ENCODE measurements at regions not wholly inside any gene's neighbourhood (a gene's known extent, or its start where the extent isn't known, plus 50 kb on each side); places are given as distances from the start of the nearest gene placed in this dataset.
"Not testable (repeated sequence)": the region's sequence is repeated elsewhere in the genome, so short reads cannot be mapped to it uniquely, and the experiment has no call there.

- WGBS, 2 donors (ENCODE audit: low coverage in 1 of 2): 90 to 92% methylated on average over 7 to 13 of the region's 13 CpGs
- no peaks in the 10 kb centered on the region for H3K36me3 ChIP-seq
Measured at GRCh38 chr19:20472854-20473253, 92.7 kb downstream of the ZNF737 start.

GRCh38 chr19:20471431-20471830 lies 94.2 kb downstream of the ZNF737 start:
- H3K4me1 ChIP-seq: no peaks in the 10 kb centered on the region
- H3K27me3 ChIP-seq: no peaks in the 10 kb centered on the region
- H3K9me3 ChIP-seq: no peaks in the 10 kb centered on the region
- in situ Hi-C loops (cut with MboI; ENCODE audit: low pct_ligation_motif_present in 1 of 4, low pct_unique_long_range_greater_than_20kb in 1 of 4, low sequenced_read_pairs in 3 of 4): no loop called here
- 79 to 88% methylated on average over 3 to 4 of the region's 4 CpGs for WGBS, 2 donors (ENCODE audit: low coverage in 1 of 2)
- no peak for DNase-seq
- H3K4me3 ChIP-seq: no peak overlapping the region
- no peak for TF ChIP-seq EP300 (IDR thresholded peaks at IDR 0.05; ENCODE audit: low read depth)
- TF ChIP-seq POLR2AphosphoS5 (IDR thresholded peaks at IDR 0.05): no peak
- H3K36me3 ChIP-seq: no peaks in the 10 kb centered on the region
- intact Hi-C loops (cut with DNase I; ENCODE audit: low total_unique reads): no loop called here
- H3K27ac ChIP-seq: no peak overlapping the region

More at GRCh38 chr19:20472854-20473253, 92.7 kb downstream of the ZNF737 start:
- Histone ChIP-seq H3K27ac (no peak overlapping the region), H3K4me3 (no peak overlapping the region), H3K4me1 (no peaks in the 10 kb centered on the region), H3K9me3 (no peaks in the 10 kb centered on the region), H3K27me3 (no peaks in the 10 kb centered on the region)
- in situ Hi-C loops (cut with MboI; ENCODE audit: low pct_ligation_motif_present in 1 of 4, low pct_unique_long_range_greater_than_20kb in 1 of 4, low sequenced_read_pairs in 3 of 4): no loop called here
- intact Hi-C loops (cut with DNase I; ENCODE audit: low total_unique reads): no loop called here
- DNase-seq: no peak
- no peak for TF ChIP-seq POLR2A (IDR thresholded peaks at IDR 0.05)
- no peak for TF ChIP-seq CTCF (IDR thresholded peaks at IDR 0.05)
- TF ChIP-seq EP300 (IDR thresholded peaks at IDR 0.05; ENCODE audit: low read depth): no peak
- TF ChIP-seq POLR2AphosphoS5 (IDR thresholded peaks at IDR 0.05): no peak

- Histone ChIP-seq H3K4me3 (no peak overlapping the region), H3K9me3 (no peaks in the 10 kb centered on the region), H3K4me1 (no peaks in the 10 kb centered on the region), H3K36me3 (no peaks in the 10 kb centered on the region), H3K27ac (no peak overlapping the region), H3K27me3 (no peaks in the 10 kb centered on the region)
- DNase-seq: no peak
- intact Hi-C loops (cut with DNase I; ENCODE audit: low total_unique reads) (no loop called here), in situ Hi-C loops (cut with MboI; ENCODE audit: low pct_ligation_motif_present in 1 of 4, low pct_unique_long_range_greater_than_20kb in 1 of 4, low sequenced_read_pairs in 3 of 4) (no loop called here)
- WGBS, 2 donors (ENCODE audit: low coverage in 1 of 2): 56 to 60% methylated on average over 2 to 4 of the region's 4 CpGs
- TF ChIP-seq EP300 (IDR thresholded peaks at IDR 0.05; ENCODE audit: low read depth) (no peak), POLR2A (IDR thresholded peaks at IDR 0.05) (no peak), POLR2AphosphoS5 (IDR thresholded peaks at IDR 0.05) (no peak), CTCF (IDR thresholded peaks at IDR 0.05) (no peak)
Measured at GRCh38 chr19:20470345-20471135, 95.0 kb downstream of the ZNF737 start.

- intact Hi-C loops (cut with DNase I; ENCODE audit: low total_unique reads); H3K27me3 ChIP-seq; in situ Hi-C loops (cut with MboI; ENCODE audit: low pct_ligation_motif_present in 1 of 4, low pct_unique_long_range_greater_than_20kb in 1 of 4, low sequenced_read_pairs in 3 of 4); H3K36me3 ChIP-seq; H3K27ac ChIP-seq; H3K9me3 ChIP-seq; H3K4me1 ChIP-seq; DNase-seq; H3K4me3 ChIP-seq: not testable (repeated sequence)
Measured at GRCh38 chr19:20466638-20466990, 99.0 kb downstream of the ZNF737 start.

- H3K4me1 ChIP-seq; H3K4me3 ChIP-seq; intact Hi-C loops (cut with DNase I; ENCODE audit: low total_unique reads); DNase-seq; in situ Hi-C loops (cut with MboI; ENCODE audit: low pct_ligation_motif_present in 1 of 4, low pct_unique_long_range_greater_than_20kb in 1 of 4, low sequenced_read_pairs in 3 of 4); H3K9me3 ChIP-seq; H3K36me3 ChIP-seq; H3K27me3 ChIP-seq; H3K27ac ChIP-seq: not testable (repeated sequence)
- whole genome bisulfite sequencing, 2 donors (ENCODE audit: low coverage in 1 of 2): 43 to 66% methylated on average over 4 to 5 of the region's 5 CpGs
Measured at GRCh38 chr19:20465922-20466637, 99.5 kb downstream of the ZNF737 start.

Data from transverse colon (tissue), 4 donors.